ENCODE measurements at regions not wholly inside any gene's neighbourhood (a gene's known extent, or its start where the extent isn't known, plus 50 kb on each side); places are given as distances from the start of the nearest gene placed in this dataset.

- DNase-seq (no peak), ATAC-seq (ENCODE audit: low read depth) (no peak)
- Histone ChIP-seq H3K4me2 (ENCODE audit: low read depth, low read length) (no peak overlapping the region), H2BK120ac (ENCODE audit: low read depth, low read length) (no peak overlapping the region), H3K9me1 (ENCODE audit: insufficient read depth, low read length) (no peaks in the 10 kb centered on the region), H3K4me3 (ENCODE audit: insufficient read depth, low read depth, low read length) (no peak overlapping the region), H2BK5ac (ENCODE audit: low read depth, low read length, poor library complexity, severe bottlenecking) (no peak overlapping the region), H3K14ac (replicated peaks; ENCODE audit: low read depth, low read length) (no peak overlapping the region), H2BK15ac (ENCODE audit: low read depth, low read length) (no peak overlapping the region), H3K9me3 (ENCODE audit: control insufficient read depth, insufficient read depth, low read length) (peaks cover 67% of the 10 kb centered on the region), H3K4ac (ENCODE audit: low read depth, low read length) (no peak overlapping the region), H3K9ac (ENCODE audit: low read depth, low read length) (no peak overlapping the region), H3K79me1 (ENCODE audit: low read depth in 1 of 2, low read length in 2 of 2) (no peaks in the 10 kb centered on the region), H3K36me3 (ENCODE audit: control insufficient read depth, insufficient read depth, low read length) (no peaks in the 10 kb centered on the region), H4K20me1 (ENCODE audit: insufficient read depth, low read length) (no peaks in the 10 kb centered on the region), H4K5ac (ENCODE audit: low read depth, low read length) (no peak overlapping the region), H4K91ac (ENCODE audit: insufficient read depth, low read depth, low read length) (no peak overlapping the region), H4K8ac (ENCODE audit: low read depth in 2 of 2, low read length in 2 of 2) (no peak overlapping the region), H3K4me1 (ENCODE audit: control insufficient read depth, insufficient read depth, low read length) (no peaks in the 10 kb centered on the region), H2AK5ac (ENCODE audit: low read depth, low read length) (no peak overlapping the region), H2BK20ac (ENCODE audit: low read depth, low read length) (no peak overlapping the region), H2AK9ac (replicated peaks; ENCODE audit: low read depth, low read length, poor library complexity) (no peak overlapping the region), H3K23ac (ENCODE audit: low read depth, low read length) (no peak overlapping the region), H3K27me3 (ENCODE audit: control insufficient read depth, insufficient read depth, low read length) (no peaks in the 10 kb centered on the region), H2AFZ (replicated peaks; ENCODE audit: low read length, poor library complexity) (no peak overlapping the region), H3K56ac (ENCODE audit: extremely low read depth, insufficient read depth, low read length) (no peak overlapping the region), H3K18ac (ENCODE audit: low read depth, low read length) (no peak overlapping the region), H3K27ac (ENCODE audit: insufficient read depth, low read length) (no peak overlapping the region)
- BruUV-seq (replicated peaks), result no TSS peak
- dilution Hi-C loops (cut with HindIII; ENCODE audit: low sequenced_read_pairs, unreplicated experiment), result no loop called here
- CTCF ChIA-PET, result no interaction called here
- intact Hi-C loops (cut with micrococcal nuclease), result no loop called here
- TF ChIP-seq MAZ (IDR thresholded peaks at IDR 0.05; ENCODE audit: borderline replicate concordance, low read depth, low read length), result no peak
- TF ChIP-seq CEBPB (IDR thresholded peaks at IDR 0.05; ENCODE audit: low read depth, low read length), result no peak
- no peak for TF ChIP-seq BHLHE40 (IDR thresholded peaks at IDR 0.05; ENCODE audit: low read depth, low read length)
- TF ChIP-seq MAFK (IDR thresholded peaks at IDR 0.05; ENCODE audit: low read depth, low read length), result no peak
- TF ChIP-seq POLR2A (IDR thresholded peaks at IDR 0.05; ENCODE audit: low read depth, low read length), result no peak
- TF ChIP-seq RFX5 (IDR thresholded peaks at IDR 0.05; ENCODE audit: low read depth, low read length), result no peak
- no peak for TF ChIP-seq SMC3 (IDR thresholded peaks at IDR 0.05; ENCODE audit: low read depth, low read length)
- TF ChIP-seq CTCF (conservative IDR thresholded peaks at IDR 0.05; ENCODE audit: low read depth, low read length), result no peak
- no peak for TF ChIP-seq RAD21 (IDR thresholded peaks at IDR 0.05; ENCODE audit: low read length)
- no peak for TF ChIP-seq USF2 (IDR thresholded peaks at IDR 0.05; ENCODE audit: low read depth, low read length)
- TF ChIP-seq MXI1 (IDR thresholded peaks at IDR 0.05; ENCODE audit: borderline replicate concordance, low read depth, low read length), result no peak
- no peak for TF ChIP-seq RCOR1 (IDR thresholded peaks at IDR 0.05; ENCODE audit: insufficient replicate concordance, low read length)
- no peak for TF ChIP-seq ELK1 (IDR thresholded peaks at IDR 0.05; ENCODE audit: borderline replicate concordance, low read depth, low read length)
- no peak for TF ChIP-seq CHD1 (IDR thresholded peaks at IDR 0.05; ENCODE audit: low read depth, low read length)
- no peak for TF ChIP-seq NFE2L2 (IDR thresholded peaks at IDR 0.05; ENCODE audit: low read depth, low read length)
- 69% methylated on average over 7 of the region's 21 CpGs; no CpG with 5 or more reads in 1 of the 2 experiments for WGBS, 2 experiments (ENCODE audit: extremely low coverage in 2 of 2, insufficient read length in 1 of 2)
- POLR2A ChIA-PET (ENCODE audit: unreplicated experiment), result no interaction called here
- in situ Hi-C loops (cut with MboI; ENCODE audit: low sequenced_read_pairs), result no loop called here
Measured at GRCh38 chr22:48079505-48080290, 1317.2 kb downstream of the TBC1D22A start.

All from IMR-90 (cell line).